Esophagus (tissue), 2 donors: ENCODE measurements at regions not wholly inside any gene's neighbourhood (a gene's known extent, or its start where the extent isn't known, plus 50 kb on each side); places are given as distances from the start of the nearest gene placed in this dataset.

Experiments used
- H3K27ac ChIP-seq, 2 donors: one replicate each; pipeline ENCODE4 v1.5.1; 2013; ENCODE audit warnings: low read depth in 2 of 2, mild to moderate bottlenecking in 2 of 2, inconsistent platforms in 1 of 2, low read length in 1 of 2, moderate library complexity in 1 of 2
- H3K27me3 ChIP-seq, 2 donors: one replicate each; pipeline ENCODE4 v1.6.1; 2013; ENCODE audit warnings: low read length in 2 of 2, control low read depth in 1 of 2, mild to moderate bottlenecking in 1 of 2; ENCODE audit not compliant: insufficient read depth in 2 of 2, control insufficient read depth in 1 of 2
- H3K36me3 ChIP-seq, 2 donors: one replicate each; pipeline ENCODE4 v1.6.1; 2013; ENCODE audit warnings: low read length in 1 of 2; ENCODE audit not compliant: control insufficient read depth in 2 of 2, insufficient read depth in 2 of 2
- H3K4me1 ChIP-seq, 2 donors: one replicate each; pipeline ENCODE4 v1.6.1; 2013; ENCODE audit warnings: low read length in 1 of 2; ENCODE audit not compliant: control insufficient read depth in 2 of 2, insufficient read depth in 2 of 2
- H3K4me3 ChIP-seq, 2 donors: one replicate each; pipeline ENCODE4 v1.5.1; 2013; ENCODE audit warnings: low read length in 2 of 2, mild to moderate bottlenecking in 2 of 2, low read depth in 1 of 2, moderate library complexity in 1 of 2
- H3K9me3 ChIP-seq, 2 donors: one replicate each; pipeline ENCODE4 v1.6.1; 2013; ENCODE audit warnings: mild to moderate bottlenecking in 2 of 2, low read depth in 1 of 2, low read length in 1 of 2, moderate library complexity in 1 of 2; ENCODE audit not compliant: control insufficient read depth in 2 of 2, insufficient read depth in 1 of 2
- WGBS, 2 donors: extraction: QIAGEN DNeasy Blood & Tissue Kit; methylation state at CpG; one replicate each; pipeline ENCODE4 v1.1.7; 2013; 5-methylcytosine and 5-hydroxymethylcytosine counted together
- donor health status: healthy with polysubstance abuse.
- donor health status: Bipolar disorder and iron deficiency.

- Histone ChIP-seq H3K27ac (no peak overlapping the region), H3K9me3 (no peaks in the 10 kb centered on the region), H3K4me3 (no peak overlapping the region), H3K36me3 (no peaks in the 10 kb centered on the region), H3K27me3 (no peaks in the 10 kb centered on the region), H3K4me1 (no peaks in the 10 kb centered on the region)
- 43 to 54% methylated on average over 3 of the region's 3 CpGs for whole genome bisulfite sequencing, 2 donors
Observed at GRCh38 chr10:33074443-33074842, 116.4 kb upstream of the ITGB1 start.

GRCh38 chr10:33073641-33074415 lies 115.8 kb upstream of the ITGB1 start:
- H3K4me1 ChIP-seq = no peaks in the 10 kb centered on the region
- 74% methylated on average over 10 of the region's 10 CpGs for WGBS, 2 donors
- H3K4me3 ChIP-seq = no peak overlapping the region
- no peaks in the 10 kb centered on the region for H3K27me3 ChIP-seq
- H3K27ac ChIP-seq = no peak overlapping the region
- H3K9me3 ChIP-seq = no peaks in the 10 kb centered on the region
- no peaks in the 10 kb centered on the region for H3K36me3 ChIP-seq

- no peaks in the 10 kb centered on the region for H3K9me3 ChIP-seq
- H3K27me3 ChIP-seq = no peaks in the 10 kb centered on the region
- no peaks in the 10 kb centered on the region for H3K4me1 ChIP-seq
- H3K27ac ChIP-seq = no peak overlapping the region
- WGBS, 2 donors = 58 to 65% methylated on average over 2 of the region's 2 CpGs
- H3K4me3 ChIP-seq = no peak overlapping the region
- no peaks in the 10 kb centered on the region for H3K36me3 ChIP-seq
Observed at GRCh38 chr10:33071857-33072256, 113.8 kb upstream of the ITGB1 start.

- no peaks in the 10 kb centered on the region for H3K9me3 ChIP-seq
- H3K36me3 ChIP-seq = no peaks in the 10 kb centered on the region
- no peaks in the 10 kb centered on the region for H3K4me1 ChIP-seq
- H3K27ac ChIP-seq = no peak overlapping the region
- H3K27me3 ChIP-seq = no peaks in the 10 kb centered on the region
- WGBS, 2 donors = 91 to 92% methylated on average over 6 of the region's 6 CpGs
- H3K4me3 ChIP-seq = no peak overlapping the region
Observed at GRCh38 chr10:33070101-33070500, 112.1 kb upstream of the ITGB1 start.

GRCh38 chr10:33067917-33068316 lies 109.9 kb upstream of the ITGB1 start:
- Histone ChIP-seq H3K36me3 (no peaks in the 10 kb centered on the region), H3K4me3 (no peak overlapping the region), H3K27me3 (no peaks in the 10 kb centered on the region), H3K27ac (no peak overlapping the region), H3K9me3 (no peaks in the 10 kb centered on the region), H3K4me1 (no peaks in the 10 kb centered on the region)
- WGBS, 2 donors = 51 to 53% methylated on average over 2 of the region's 2 CpGs

GRCh38 chr10:33067481-33067880 lies 109.5 kb upstream of the ITGB1 start:
- WGBS, 2 donors = 80 to 89% methylated on average over 2 of the region's 2 CpGs

GRCh38 chr10:33066558-33067236 lies 108.7 kb upstream of the ITGB1 start:
- Histone ChIP-seq H3K27ac (no peak overlapping the region), H3K36me3 (no peaks in the 10 kb centered on the region), H3K27me3 (no peaks in the 10 kb centered on the region), H3K4me1 (no peaks in the 10 kb centered on the region), H3K4me3 (no peak overlapping the region), H3K9me3 (no peaks in the 10 kb centered on the region)
- 74 to 82% methylated on average over 9 of the region's 9 CpGs for WGBS, 2 donors

More at GRCh38 chr10:33067481-33067880, 109.5 kb upstream of the ITGB1 start:
- Histone ChIP-seq H3K27me3 (no peaks in the 10 kb centered on the region), H3K4me1 (no peaks in the 10 kb centered on the region), H3K27ac (no peak overlapping the region), H3K9me3 (no peaks in the 10 kb centered on the region), H3K4me3 (no peak overlapping the region), H3K36me3 (no peaks in the 10 kb centered on the region)

GRCh38 chr10:33065111-33065510 lies 107.1 kb upstream of the ITGB1 start:
- Histone ChIP-seq H3K36me3 (no peaks in the 10 kb centered on the region), H3K27me3 (no peaks in the 10 kb centered on the region), H3K4me3 (no peak overlapping the region), H3K27ac (no peak overlapping the region), H3K4me1 (no peaks in the 10 kb centered on the region), H3K9me3 (no peaks in the 10 kb centered on the region)
- WGBS, 2 donors = 77 to 93% methylated on average over 1 of the region's 1 CpG

- Histone ChIP-seq H3K36me3 (no peaks in the 10 kb centered on the region), H3K4me3 (no peak overlapping the region), H3K27me3 (no peaks in the 10 kb centered on the region), H3K27ac (no peak overlapping the region), H3K4me1 (no peaks in the 10 kb centered on the region), H3K9me3 (no peaks in the 10 kb centered on the region)
- 76% methylated on average over 1 of the region's 1 CpG for WGBS, 2 donors
Observed at GRCh38 chr10:33064706-33065105, 106.7 kb upstream of the ITGB1 start.

GRCh38 chr10:33057620-33058019 lies 99.6 kb upstream of the ITGB1 start:
- Histone ChIP-seq H3K36me3 (no peaks in the 10 kb centered on the region), H3K27me3 (no peaks in the 10 kb centered on the region), H3K9me3 (no peaks in the 10 kb centered on the region), H3K27ac (no peak overlapping the region), H3K4me3 (no peak overlapping the region), H3K4me1 (no peaks in the 10 kb centered on the region)
- WGBS, 2 donors = 94 to 95% methylated on average over 12 of the region's 12 CpGs
